ENCODE measurements at regions not wholly inside any gene's neighbourhood (a gene's known extent, or its start where the extent isn't known, plus 50 kb on each side); places are given as distances from the start of the nearest gene placed in this dataset.

- no peak for TF ChIP-seq CTCF (IDR thresholded peaks at IDR 0.05; ENCODE audit: insufficient read depth, low read depth, low read length)
- TF ChIP-seq EZH2 (IDR thresholded peaks at IDR 0.05; ENCODE audit: insufficient read depth, low read length): no peak
These were observed 441.1 kb upstream of the HTR2A start for GRCh38 chr13:47337781-47338507.

Data from astrocyte (in vitro differentiated cells and primary cell).